ENCODE measurements at regions not wholly inside any gene's neighbourhood (a gene's known extent, or its start where the extent isn't known, plus 50 kb on each side); places are given as distances from the start of the nearest gene placed in this dataset.

DNA sequence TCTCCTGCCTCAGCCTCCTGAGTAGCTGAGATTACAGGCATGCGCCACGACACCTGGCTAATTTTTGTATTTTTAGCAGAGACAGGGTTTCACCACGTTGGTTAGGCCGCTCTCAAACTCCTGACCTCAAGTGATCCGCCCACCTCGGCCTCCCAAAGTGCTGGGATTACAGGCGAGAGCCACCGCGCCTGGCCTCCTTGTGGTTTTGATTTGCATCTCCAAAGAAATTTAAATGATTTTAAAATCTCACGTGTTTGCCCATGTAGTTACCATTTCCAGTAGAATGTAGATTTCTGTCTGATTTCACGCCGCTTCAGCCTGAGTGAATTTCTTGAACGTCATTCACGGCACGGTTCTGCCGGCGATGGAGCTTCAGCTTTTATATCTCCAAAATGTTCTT lies 55.8 kb downstream of the IGF2 start:
- Histone ChIP-seq H3K27ac (ENCODE audit: low read depth, low read length, poor library complexity, severe bottlenecking) (no peak overlapping the region), H2AFZ (ENCODE audit: low read length) (no peak overlapping the region), H3K4me3 (ENCODE audit: low read depth, low read length, poor library complexity, severe bottlenecking) (no peak overlapping the region), H4K20me1 (ENCODE audit: insufficient read depth, low read length) (no peaks in the 10 kb centered on the region), H3K4me1 (ENCODE audit: insufficient read depth, low read length, poor library complexity, severe bottlenecking) (no peaks in the 10 kb centered on the region), H3K9me3 (ENCODE audit: low read length) (no peaks in the 10 kb centered on the region), H3K4me2 (ENCODE audit: low read length) (no peak overlapping the region), H3K36me3 (ENCODE audit: insufficient read depth, low read length) (no peaks in the 10 kb centered on the region), H3K9me2 (ENCODE audit: insufficient read depth, low read length) (no peaks in the 10 kb centered on the region), H3K79me2 (ENCODE audit: insufficient read depth, low read depth, low read length) (no peaks in the 10 kb centered on the region)
- DNase-seq (ENCODE audit: low spot score) = no peak
- TF ChIP-seq, protein P1, sequence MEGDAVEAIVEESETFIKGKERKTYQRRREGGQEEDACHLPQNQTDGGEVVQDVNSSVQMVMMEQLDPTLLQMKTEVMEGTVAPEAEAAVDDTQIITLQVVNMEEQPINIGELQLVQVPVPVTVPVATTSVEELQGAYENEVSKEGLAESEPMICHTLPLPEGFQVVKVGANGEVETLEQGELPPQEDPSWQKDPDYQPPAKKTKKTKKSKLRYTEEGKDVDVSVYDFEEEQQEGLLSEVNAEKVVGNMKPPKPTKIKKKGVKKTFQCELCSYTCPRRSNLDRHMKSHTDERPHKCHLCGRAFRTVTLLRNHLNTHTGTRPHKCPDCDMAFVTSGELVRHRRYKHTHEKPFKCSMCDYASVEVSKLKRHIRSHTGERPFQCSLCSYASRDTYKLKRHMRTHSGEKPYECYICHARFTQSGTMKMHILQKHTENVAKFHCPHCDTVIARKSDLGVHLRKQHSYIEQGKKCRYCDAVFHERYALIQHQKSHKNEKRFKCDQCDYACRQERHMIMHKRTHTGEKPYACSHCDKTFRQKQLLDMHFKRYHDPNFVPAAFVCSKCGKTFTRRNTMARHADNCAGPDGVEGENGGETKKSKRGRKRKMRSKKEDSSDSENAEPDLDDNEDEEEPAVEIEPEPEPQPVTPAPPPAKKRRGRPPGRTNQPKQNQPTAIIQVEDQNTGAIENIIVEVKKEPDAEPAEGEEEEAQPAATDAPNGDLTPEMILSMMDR (conservative IDR thresholded peaks at IDR 0.05; ENCODE audit: low read length) = no peak
- no peak for TF ChIP-seq EZH2phosphoT487 (IDR thresholded peaks at IDR 0.05; ENCODE audit: borderline replicate concordance, low read depth, low read length)
- POLR2A ChIA-PET = interaction anchor here (0.6 kb wide), 1 partner anchor 1757 kb away, joined by 3 read pairs; the partner anchor contains the start of gene RHOG
- intact Hi-C loops (cut with micrococcal nuclease; ENCODE audit: unreplicated experiment) = no loop called here
- BruUV-seq (replicated peaks) = no TSS peak
- CTCF ChIA-PET (ENCODE audit: unreplicated experiment) = no interaction called here

GRCh38 chr11:2077061-2077802 lies 62.0 kb downstream of the IGF2 start:
- Histone ChIP-seq H3K79me2 (ENCODE audit: insufficient read depth, low read depth, low read length) (no peaks in the 10 kb centered on the region), H3K4me3 (ENCODE audit: low read depth, low read length, poor library complexity, severe bottlenecking) (no peak overlapping the region), H3K9me2 (ENCODE audit: insufficient read depth, low read length) (no peaks in the 10 kb centered on the region), H4K20me1 (ENCODE audit: insufficient read depth, low read length) (no peaks in the 10 kb centered on the region), H2AFZ (ENCODE audit: low read length) (no peak overlapping the region), H3K36me3 (ENCODE audit: insufficient read depth, low read length) (no peaks in the 10 kb centered on the region), H3K4me1 (ENCODE audit: insufficient read depth, low read length, poor library complexity, severe bottlenecking) (no peaks in the 10 kb centered on the region), H3K27ac (ENCODE audit: low read depth, low read length, poor library complexity, severe bottlenecking) (no peak overlapping the region), H3K4me2 (ENCODE audit: low read length) (no peak overlapping the region), H3K9me3 (ENCODE audit: low read length) (no peaks in the 10 kb centered on the region)
- DNase-seq (ENCODE audit: low spot score) = no peak
- TF ChIP-seq, protein P1 (conservative IDR thresholded peaks at IDR 0.05; ENCODE audit: low read length) = no peak
- TF ChIP-seq EZH2phosphoT487 (IDR thresholded peaks at IDR 0.05; ENCODE audit: borderline replicate concordance, low read depth, low read length) = no peak
- no TSS peak for BruUV-seq (replicated peaks)
- POLR2A ChIA-PET = no interaction called here
- CTCF ChIA-PET (ENCODE audit: unreplicated experiment) = no interaction called here
- intact Hi-C loops (cut with micrococcal nuclease; ENCODE audit: unreplicated experiment) = no loop called here

DNA sequence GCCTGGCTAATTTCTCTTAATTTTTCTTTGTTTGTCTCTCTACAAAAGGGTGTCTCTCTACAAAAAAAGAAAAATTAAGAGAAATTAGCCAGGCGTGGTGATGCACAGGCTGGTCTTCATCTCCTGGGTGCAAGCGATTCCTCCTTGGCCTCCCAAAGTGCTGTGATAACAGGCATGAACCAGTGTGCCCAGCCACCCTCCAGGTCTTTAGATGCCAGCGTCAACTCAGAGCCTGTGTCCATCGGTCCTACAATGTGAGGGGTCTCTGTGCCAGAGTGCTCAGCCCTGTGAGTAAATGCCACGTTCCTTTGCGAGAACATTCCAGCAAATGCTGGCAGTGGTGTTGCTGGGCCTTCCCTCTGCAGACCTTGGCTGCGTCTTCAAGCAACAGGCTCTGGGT lies 62.7 kb downstream of the IGF2 start:
- CTCF ChIA-PET (ENCODE audit: unreplicated experiment) = no interaction called here
- H3K79me2 ChIP-seq (ENCODE audit: insufficient read depth, low read depth, low read length) = no peaks in the 10 kb centered on the region
- H3K9me2 ChIP-seq (ENCODE audit: insufficient read depth, low read length) = no peaks in the 10 kb centered on the region
- no peak overlapping the region for H3K27ac ChIP-seq (ENCODE audit: low read depth, low read length, poor library complexity, severe bottlenecking)
- BruUV-seq (replicated peaks) = no TSS peak
- intact Hi-C loops (cut with micrococcal nuclease; ENCODE audit: unreplicated experiment) = no loop called here
- H3K9me3 ChIP-seq (ENCODE audit: low read length) = no peaks in the 10 kb centered on the region
- H4K20me1 ChIP-seq (ENCODE audit: insufficient read depth, low read length) = no peaks in the 10 kb centered on the region
- H3K36me3 ChIP-seq (ENCODE audit: insufficient read depth, low read length) = no peaks in the 10 kb centered on the region
- no peak overlapping the region for H2AFZ ChIP-seq (ENCODE audit: low read length)
- no peak overlapping the region for H3K4me3 ChIP-seq (ENCODE audit: low read depth, low read length, poor library complexity, severe bottlenecking)
- TF ChIP-seq, protein P1 (conservative IDR thresholded peaks at IDR 0.05; ENCODE audit: low read length) = no peak
- TF ChIP-seq EZH2phosphoT487 (IDR thresholded peaks at IDR 0.05; ENCODE audit: borderline replicate concordance, low read depth, low read length) = no peak
- no peak overlapping the region for H3K4me2 ChIP-seq (ENCODE audit: low read length)
- DNase-seq (ENCODE audit: low spot score) = no peak
- H3K4me1 ChIP-seq (ENCODE audit: insufficient read depth, low read length, poor library complexity, severe bottlenecking) = no peaks in the 10 kb centered on the region
- POLR2A ChIA-PET = no interaction called here
